K562 (cell line): ENCODE measurements at regions not wholly inside any gene's neighbourhood (a gene's known extent, or its start where the extent isn't known, plus 50 kb on each side); places are given as distances from the start of the nearest gene placed in this dataset.

ENCODE experiments used
- ATAC-seq: fragments of 200-7000 bp; cut with Tn5 transposase; 3 replicates; pipeline ENCODE4 v1.9.1; 2020; ENCODE audit warnings: moderate library complexity
- BruUV-seq: library from RNA; stranded (reverse); fragments of 400-500 nt; replicated peaks from 2 replicates; lab custom pipeline; 2021; lab: Mats Ljungman, UMichigan
- CTCF ChIA-PET: fragments of 300-600 bp; formaldehyde crosslinking; extraction: SDS; loops from one replicate; lab custom pipeline; 2021; ENCODE audit warnings: low intra/inter-chr PET ratio; lab: Yijun Ruan, JAX
- POLR2A ChIA-PET: fragments of 300-600, 350-650 bp; sonication (Branson Sonifier 250); formaldehyde crosslinking; extraction: SDS; loops from one replicate; lab custom pipeline; 2021; ENCODE audit warnings: antibody characterized with exemption, inconsistent platforms; lab: Yijun Ruan, JAX
- DNase-seq, 4 experiments: peaks; one replicate each; pipeline versions ENCODE4 v3.0.0 to v3.0.0-alpha.2; 2011 to 2018; ENCODE audit warnings: low spot score in 3 of 4, mixed read lengths in 3 of 4; ENCODE audit errors: extremely low read depth in 1 of 4
- FAIRE-seq: peaks from 2 replicates; lab custom pipeline; 2011; peaks lifted over from hg19 to GRCh38; lab: Jason Lieb, UNC
- H2AFZ ChIP-seq: 2 replicates; pipeline ENCODE4 v1.6.0; 2011; ENCODE audit warnings: low read depth, low read length, control low read depth, inconsistent platforms
- H3K27ac ChIP-seq: fragments of 200-600 bp; 3 replicates; pipeline ENCODE4 v1.8.0; 2011; ENCODE audit warnings: low read depth, mild to moderate bottlenecking, control low read depth, inconsistent platforms, low read length, moderate library complexity, mixed read lengths; ENCODE audit errors: extremely low read depth
- H3K27me3 ChIP-seq, 2 experiments: fragments of 300-600 bp in 1 of 2; 2 replicates in 1 of 2; 3 replicates in 1 of 2; pipeline versions ENCODE4 v1.6.0 to v1.8.0; 2011; ENCODE audit warnings: inconsistent platforms in 2 of 2, low read length in 2 of 2, mild to moderate bottlenecking in 1 of 2, mixed read lengths in 1 of 2, moderate library complexity in 1 of 2; ENCODE audit not compliant: control insufficient read depth in 2 of 2, insufficient read depth in 2 of 2
- H3K36me3 ChIP-seq: fragments of 300-600 bp; 3 replicates; pipeline ENCODE4 v1.8.0; 2011; ENCODE audit warnings: mild to moderate bottlenecking, low read length, inconsistent platforms; ENCODE audit not compliant: control insufficient read depth, insufficient read depth
- H3K4me1 ChIP-seq, 2 experiments: fragments of 200-600 bp in 1 of 2; replicated peaks in 1 of 2; 2 replicates in 1 of 2; 3 replicates in 1 of 2; pipeline versions ENCODE4 v1.5.1 to v1.8.0; 2011; ENCODE audit warnings: inconsistent platforms in 2 of 2, low read length in 2 of 2, mild to moderate bottlenecking in 1 of 2, mixed read lengths in 1 of 2, moderate library complexity in 1 of 2; ENCODE audit not compliant: control insufficient read depth in 2 of 2, insufficient read depth in 2 of 2
- H3K4me2 ChIP-seq: 2 replicates; pipeline ENCODE4 v1.6.1; 2011; ENCODE audit warnings: low read length, control low read depth, inconsistent platforms, mixed read lengths; ENCODE audit not compliant: insufficient read depth
- H3K4me3 ChIP-seq: fragments of 200-600 bp; sonication (generic), shearing (Covaris generic); 2 replicates; pipeline ENCODE4 v1.5.1; 2016; ENCODE audit warnings: control low read depth, inconsistent platforms
- H3K79me2 ChIP-seq: fragments of 200-600 bp; 3 replicates; pipeline ENCODE4 v1.8.0; 2011; ENCODE audit warnings: low read length, inconsistent platforms; ENCODE audit not compliant: control insufficient read depth, insufficient read depth
- H3K9ac ChIP-seq, 2 experiments: 2 replicates each; pipeline versions ENCODE4 v1.6.0 to v1.6.1; 2011; ENCODE audit warnings: low read depth in 2 of 2, low read length in 2 of 2, control low read depth in 1 of 2, inconsistent platforms in 1 of 2, mild to moderate bottlenecking in 1 of 2, mixed read lengths in 1 of 2; ENCODE audit not compliant: insufficient read depth in 1 of 2
- H3K9me1 ChIP-seq: one replicate; pipeline ENCODE4 v1.6.0; 2011; ENCODE audit warnings: inconsistent platforms, mild to moderate bottlenecking, low read length, moderate library complexity; ENCODE audit not compliant: control insufficient read depth, insufficient read depth
- H3K9me3 ChIP-seq: replicated peaks from 2 replicates; pipeline ENCODE4 v1.5.1; 2011; ENCODE audit warnings: low read depth, low read length, inconsistent platforms; ENCODE audit not compliant: control insufficient read depth, insufficient read depth
- H4K20me1 ChIP-seq: replicated peaks from 2 replicates; pipeline ENCODE4 v1.6.1; 2011; ENCODE audit warnings: low read length, inconsistent platforms, mixed read lengths; ENCODE audit not compliant: control insufficient read depth, insufficient read depth
- ARID3A ChIP-seq: IDR thresholded peaks from 2 replicates; pipeline ENCODE4 v1.6.1; 2012; ENCODE audit warnings: low read depth, low read length, improper control_type of control experiment, borderline replicate concordance
- CHAMP1 ChIP-seq: fragments of 450-650 bp; IDR thresholded peaks from 2 replicates; pipeline ENCODE4 v1.6.1; 2016; ENCODE audit warnings: mild to moderate bottlenecking
- ESRRB ChIP-seq: fragments of 250-450 bp; sonication (Bioruptor Pico); IDR thresholded peaks from 2 replicates; pipeline ENCODE4 v1.5.0; 2020; ENCODE audit warnings: mild to moderate bottlenecking, moderate library complexity, borderline replicate concordance
- HCFC1 ChIP-seq: IDR thresholded peaks from 2 replicates; pipeline ENCODE4 v1.6.1; 2012; ENCODE audit warnings: low read depth, low read length, improper control_type of control experiment
- HNRNPH1 ChIP-seq: fragments of 200-400 bp; formaldehyde crosslinking; optimal IDR thresholded peaks from 2 replicates; pipeline ENCODE3; 2017; ENCODE audit warnings: low read depth, mild to moderate bottlenecking, low read length, moderate library complexity
- MEF2A ChIP-seq: IDR thresholded peaks from 2 replicates; pipeline ENCODE4 v1.6.1; 2011; ENCODE audit warnings: low read depth, mild to moderate bottlenecking, low read length, moderate library complexity; ENCODE audit not compliant: control insufficient read depth
- ZEB2 ChIP-seq: fragments of 450-650 bp; IDR thresholded peaks from 2 replicates; pipeline ENCODE4 v1.6.1; 2016
- ZNF143 ChIP-seq: sonication (generic); formaldehyde crosslinking; IDR thresholded peaks from 2 replicates; pipeline ENCODE4 v1.9.0; 2022; ENCODE audit warnings: mild to moderate bottlenecking, missing genetic modification reagents
- ZNF253 ChIP-seq: fragments of 250-450 bp; sonication (Bioruptor Pico); conservative IDR thresholded peaks from 2 replicates; pipeline ENCODE4 v1.6.1; 2021; ENCODE audit warnings: mild to moderate bottlenecking
- WGBS: fragments of 100-300 bp; shearing (Covaris generic); methylation state at CpG from one replicate; pipeline ENCODE4 v1.1.6; 2016; ENCODE audit warnings: low coverage, mixed read lengths; ENCODE audit not compliant: insufficient coverage; ENCODE audit errors: missing lambda C conversion rate; 5-methylcytosine and 5-hydroxymethylcytosine counted together
- in situ Hi-C: fragments of 300-500 bp; cut with MboI; formaldehyde crosslinking; loops from 4 replicates; pipeline ENCODE4 v1.15.0; 2018; ENCODE audit warnings: inconsistent platforms, mixed read lengths
- intact Hi-C: fragments of 100-400 bp; cut with micrococcal nuclease; formaldehyde crosslinking; loops from 2 replicates; pipeline ENCODE4 v1.14.2; 2022

GRCh38 chr10:57165671-57166070 lies 804.6 kb upstream of the ZWINT start:
- ChIA-PET CTCF (no interaction called here), POLR2A (no interaction called here)
- Histone ChIP-seq H3K79me2 (no peaks in the 10 kb centered on the region), H3K9me1 (no peaks in the 10 kb centered on the region), H3K27me3 (no peaks in the 10 kb centered on the region), H3K9me3 (no peaks in the 10 kb centered on the region; the same call in 1 of the 2 replicates), H3K9ac (no peak overlapping the region), H3K4me3 (no peak overlapping the region), H3K4me2 (no peak overlapping the region), H3K4me1 (no peaks in the 10 kb centered on the region), H4K20me1 (no peaks in the 10 kb centered on the region), H2AFZ (no peak overlapping the region), H3K36me3 (no peaks in the 10 kb centered on the region), H3K27ac (no peak overlapping the region)
- 2% methylated on average over 2 of the region's 2 CpGs for WGBS
- DNase-seq, result no peak
- in situ Hi-C loops (no loop called here), intact Hi-C loops (no loop called here)
- no peak for FAIRE-seq
- TF ChIP-seq ARID3A (no peak), ZEB2 (no peak), ESRRB (CRISPR knock-in tag) (no peak), HCFC1 (no peak), ZNF143 (CRISPR knock-in tag) (no peak), HNRNPH1 (no peak), ZNF253 (CRISPR knock-in tag) (no peak), MEF2A (no peak), CHAMP1 (no peak)
- no peak for ATAC-seq
- no TSS peak for BruUV-seq
